ENCODE measurements at regions not wholly inside any gene's neighbourhood (a gene's known extent, or its start where the extent isn't known, plus 50 kb on each side); places are given as distances from the start of the nearest gene placed in this dataset.
"Not testable (repeated sequence)": the region's sequence is repeated elsewhere in the genome, so short reads cannot be mapped to it uniquely, and the experiment has no call there.

GRCh38 chr6:71222671-71223070 is 65.9 kb upstream of the OGFRL1 start:
- no peak for DNase-seq (ENCODE audit: low spot score)
- no peak for TF ChIP-seq CTCF (IDR thresholded peaks at IDR 0.05)
- Histone ChIP-seq H3K27ac (no peak overlapping the region), H3K4me3 (no peak overlapping the region)

- no peak for TF ChIP-seq CTCF (IDR thresholded peaks at IDR 0.05)
- no peak overlapping the region for H3K4me3 ChIP-seq
- no peak overlapping the region for H3K27ac ChIP-seq
Measured at GRCh38 chr6:71224011-71224410, 64.6 kb upstream of the OGFRL1 start.

GRCh38 chr6:71226151-71226550 is 62.5 kb upstream of the OGFRL1 start:
- DNase-seq (ENCODE audit: low spot score): no peak
- TF ChIP-seq CTCF (IDR thresholded peaks at IDR 0.05): no peak
- Histone ChIP-seq H3K4me3 (no peak overlapping the region), H3K27ac (no peak overlapping the region)

More at GRCh38 chr6:71224011-71224410, 64.6 kb upstream of the OGFRL1 start:
- DNase-seq (ENCODE audit: low spot score): no peak

GRCh38 chr6:71228461-71229041 is 60.1 kb upstream of the OGFRL1 start:
- Histone ChIP-seq H3K4me3 (no peak overlapping the region), H3K27ac (no peak overlapping the region)
- TF ChIP-seq CTCF (IDR thresholded peaks at IDR 0.05): no peak
- no peak for DNase-seq (ENCODE audit: low spot score)

- no peak for TF ChIP-seq CTCF (IDR thresholded peaks at IDR 0.05)
- no peak for DNase-seq (ENCODE audit: low spot score)
- no peak overlapping the region for H3K4me3 ChIP-seq
- H3K27ac ChIP-seq: no peak overlapping the region
Measured at GRCh38 chr6:71229477-71229876, 59.1 kb upstream of the OGFRL1 start.

GRCh38 chr6:71232890-71233289 is 55.7 kb upstream of the OGFRL1 start:
- H3K4me3 ChIP-seq; DNase-seq (ENCODE audit: low spot score); H3K27ac ChIP-seq: not testable (repeated sequence)

- Histone ChIP-seq H3K4me3 (no peak overlapping the region), H3K27ac (no peak overlapping the region)
- DNase-seq (ENCODE audit: low spot score): no peak
- no peak for TF ChIP-seq CTCF (IDR thresholded peaks at IDR 0.05)
Measured at GRCh38 chr6:71236926-71237434, 51.6 kb upstream of the OGFRL1 start.

Data from coronary artery (tissue), 2 donors.